H9 (cell line): ENCODE measurements at regions not wholly inside any gene's neighbourhood (a gene's known extent, or its start where the extent isn't known, plus 50 kb on each side); places are given as distances from the start of the nearest gene placed in this dataset.
A peak's percentile ranks its signal among the peaks of the same experiment; 100 is the strongest.

Experiments
- DNase-seq: peaks from one replicate; pipeline ENCODE4 v3.0.0-alpha.2; 2017
- H2AFZ ChIP-seq: one replicate; pipeline ENCODE4 v1.6.1; 2013; ENCODE audit warnings: mild to moderate bottlenecking, low read length, control low read depth, moderate library complexity
- H2AK5ac ChIP-seq: 2 replicates; pipeline ENCODE4 v1.6.1; 2013; ENCODE audit warnings: low read length, control low read depth, mixed read lengths; ENCODE audit not compliant: insufficient read length
- H2BK120ac ChIP-seq: one replicate; pipeline ENCODE4 v1.6.1; 2013; ENCODE audit warnings: low read depth, mild to moderate bottlenecking, low read length, control low read depth, inconsistent platforms; ENCODE audit not compliant: poor library complexity, severe bottlenecking
- H2BK12ac ChIP-seq: 2 replicates; pipeline ENCODE4 v1.6.1; 2013; ENCODE audit warnings: low read length, control low read depth, mixed read lengths, low read depth; ENCODE audit not compliant: insufficient read length
- H2BK15ac ChIP-seq: 2 replicates; pipeline ENCODE4 v1.6.1; 2013; ENCODE audit warnings: low read depth, low read length, control low read depth
- H2BK20ac ChIP-seq: one replicate; pipeline ENCODE4 v1.6.1; 2013; ENCODE audit warnings: low read depth, mild to moderate bottlenecking, low read length, control low read depth, inconsistent platforms; ENCODE audit not compliant: poor library complexity, severe bottlenecking
- H2BK5ac ChIP-seq: 2 replicates; pipeline ENCODE4 v1.6.1; 2013; ENCODE audit warnings: low read length, control low read depth, mixed read lengths; ENCODE audit not compliant: insufficient read length
- H3K14ac ChIP-seq: 2 replicates; pipeline ENCODE4 v1.6.1; 2013; ENCODE audit warnings: low read length, control low read depth; ENCODE audit not compliant: insufficient read depth
- H3K18ac ChIP-seq: 2 replicates; pipeline ENCODE4 v1.6.1; 2013; ENCODE audit warnings: low read depth, mild to moderate bottlenecking, mixed read lengths, low read length, control low read depth; ENCODE audit not compliant: insufficient read length
- H3K23ac ChIP-seq: 2 replicates; pipeline ENCODE4 v1.6.1; 2013; ENCODE audit warnings: low read length, control low read depth, mixed read lengths, low read depth; ENCODE audit not compliant: insufficient read length
- H3K23me2 ChIP-seq: 2 replicates; pipeline ENCODE4 v1.6.1; 2013; ENCODE audit warnings: low read depth, mild to moderate bottlenecking, mixed read lengths, low read length, control low read depth; ENCODE audit not compliant: insufficient read length, poor library complexity, severe bottlenecking
- H3K27ac ChIP-seq: 2 replicates; pipeline ENCODE4 v1.5.1; 2013; ENCODE audit warnings: low read length, control low read depth, mixed read lengths, low read depth; ENCODE audit not compliant: insufficient read length
- H3K27me3 ChIP-seq: 2 replicates; pipeline ENCODE4 v1.6.1; 2013; ENCODE audit warnings: low read length, control low read depth, inconsistent platforms; ENCODE audit not compliant: insufficient read depth
- H3K4ac ChIP-seq: 2 replicates; pipeline ENCODE4 v1.6.1; 2013; ENCODE audit warnings: low read depth, mild to moderate bottlenecking, control low read depth, inconsistent platforms, low read length, moderate library complexity
- H3K4me1 ChIP-seq: 2 replicates; pipeline ENCODE4 v1.6.1; 2013; ENCODE audit warnings: low read length, control low read depth, inconsistent platforms; ENCODE audit not compliant: insufficient read depth
- H3K4me2 ChIP-seq: 2 replicates; pipeline ENCODE4 v1.6.1; 2013; ENCODE audit warnings: low read length, control low read depth, mixed read lengths; ENCODE audit not compliant: insufficient read length, insufficient read depth
- H3K56ac ChIP-seq: 2 replicates; pipeline ENCODE4 v1.6.1; 2013; ENCODE audit warnings: low read depth, mild to moderate bottlenecking, mixed read lengths, low read length, control low read depth; ENCODE audit not compliant: insufficient read length
- H3K79me1 ChIP-seq: 2 replicates; pipeline ENCODE4 v1.6.1; 2013; ENCODE audit warnings: low read depth, mild to moderate bottlenecking, moderate library complexity, low read length, control low read depth, inconsistent platforms; ENCODE audit not compliant: insufficient read depth, poor library complexity, severe bottlenecking
- H3K79me2 ChIP-seq: 2 replicates; pipeline ENCODE4 v1.6.1; 2013; ENCODE audit warnings: low read length, control low read depth, inconsistent platforms; ENCODE audit not compliant: insufficient read depth
- H3K9ac ChIP-seq: 2 replicates; pipeline ENCODE4 v1.6.1; 2013; ENCODE audit warnings: low read length, control low read depth, mixed read lengths; ENCODE audit not compliant: insufficient read length; ENCODE audit errors: extremely low read depth
- H3K9me3 ChIP-seq: one replicate; pipeline ENCODE4 v1.6.1; 2013; ENCODE audit warnings: low read depth, low read length, inconsistent platforms; ENCODE audit not compliant: control insufficient read depth
- H3T11ph ChIP-seq: one replicate; pipeline ENCODE4 v1.6.1; 2013; ENCODE audit warnings: mild to moderate bottlenecking, low read length, control low read depth, inconsistent platforms
- H4K20me1 ChIP-seq: one replicate; pipeline ENCODE4 v1.6.1; 2013; ENCODE audit not compliant: control insufficient read depth, insufficient read length, insufficient read depth
- H4K5ac ChIP-seq: 2 replicates; pipeline ENCODE4 v1.6.1; 2013; ENCODE audit warnings: low read depth, mild to moderate bottlenecking, mixed read lengths, low read length, control low read depth; ENCODE audit not compliant: insufficient read length
- H4K8ac ChIP-seq: replicated peaks from 2 replicates; pipeline ENCODE4 v1.6.1; 2013; ENCODE audit warnings: low read length, control low read depth, mixed read lengths, low read depth; ENCODE audit not compliant: insufficient read length
- H4K91ac ChIP-seq: 2 replicates; pipeline ENCODE4 v1.6.1; 2013; ENCODE audit warnings: low read depth, mild to moderate bottlenecking, moderate library complexity, mixed read lengths, low read length, control low read depth; ENCODE audit not compliant: insufficient read length
- H3K27ac Mint-ChIP-seq, 3 experiments: 2 replicates in 2 of 3; 3 replicates in 1 of 3; pipeline ENCODE4 v1.8.0; 2020 to 2021; ENCODE audit warnings: mixed read lengths in 3 of 3, mild to moderate bottlenecking in 1 of 3, moderate library complexity in 1 of 3
- H3K27me3 Mint-ChIP-seq: 2 replicates; pipeline ENCODE4 v1.8.0; 2021; ENCODE audit warnings: low read depth, mild to moderate bottlenecking, moderate library complexity, mixed read lengths
- H3K36me3 Mint-ChIP-seq, 3 experiments: 2 replicates in 2 of 3; 3 replicates in 1 of 3; pipeline ENCODE4 v1.8.0; 2020 to 2021; ENCODE audit warnings: low read depth in 3 of 3, mixed read lengths in 3 of 3; ENCODE audit not compliant: insufficient read depth in 1 of 3
- H3K4me1 Mint-ChIP-seq, 2 experiments: 2 replicates each; pipeline ENCODE4 v1.8.0; 2020; ENCODE audit warnings: mixed read lengths in 2 of 2
- H3K4me3 Mint-ChIP-seq, 2 experiments: 2 replicates in 1 of 2; 3 replicates in 1 of 2; pipeline ENCODE4 v1.8.0; 2020 to 2021; ENCODE audit warnings: mild to moderate bottlenecking in 2 of 2, mixed read lengths in 2 of 2, moderate library complexity in 1 of 2
- H3K9me3 Mint-ChIP-seq, 2 experiments: 2 replicates in 1 of 2; 3 replicates in 1 of 2; pipeline ENCODE4 v1.8.0; 2020; ENCODE audit warnings: mild to moderate bottlenecking in 2 of 2, mixed read lengths in 2 of 2, moderate library complexity in 1 of 2
- WGBS: extraction: QIAGEN DNeasy Blood & Tissue Kit; methylation state at CpG from one replicate; pipeline ENCODE4 v1.1.7; 2013; ENCODE audit warnings: missing lambda C conversion rate, low lambda C conversion rate, mixed read lengths; ENCODE audit not compliant: insufficient read length; ENCODE audit errors: extremely low coverage; 5-methylcytosine and 5-hydroxymethylcytosine counted together
- TF ChIP-seq, protein P1 (sequence below): fragments of 200-600 bp; sonication (generic); conservative IDR thresholded peaks from 3 replicates; pipeline ENCODE4 v1.8.0; 2021; ENCODE audit warnings: antibody characterized with exemption, mild to moderate bottlenecking

DNA sequence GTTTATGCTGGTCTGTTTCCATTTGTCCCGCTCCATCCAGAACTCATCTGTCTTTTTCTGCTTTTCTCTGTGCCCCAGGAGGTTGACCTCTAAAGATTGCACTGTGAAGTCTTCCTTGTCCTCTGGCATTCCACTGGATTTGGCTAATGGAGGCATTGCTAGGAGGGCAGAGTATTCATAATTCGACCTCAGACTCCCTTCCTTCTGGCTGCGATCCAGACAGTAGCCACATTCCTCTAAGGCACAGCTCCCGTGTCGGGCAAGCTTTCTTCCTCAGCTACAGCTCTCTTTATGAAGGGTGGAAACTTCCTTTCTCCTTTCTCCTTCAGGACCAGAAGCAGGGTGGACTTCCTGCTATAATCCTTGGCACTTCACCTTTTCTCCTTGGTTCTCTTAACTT lies 175.9 kb downstream of the BAMBI start:
- no CpG with 5 or more reads among the region's 5 CpGs for WGBS
- Mint-ChIP-seq H3K36me3 (peaks cover 3 to 9% (median 4%) of the 10 kb centered on the region in 3 experiments; a peak in 5 of 7 replicates), H3K27ac (no peak overlapping the region), H3K27me3 (peaks cover 3% of the 10 kb centered on the region), H3K4me1 (no peaks in the 10 kb centered on the region), H3K4me3 (no peak overlapping the region), H3K9me3 (peaks cover 6 to 10% of the 10 kb centered on the region in 2 experiments)
- no peaks in the 10 kb centered on the region for H3K23me2 ChIP-seq
- H3K14ac ChIP-seq, result no peak overlapping the region
- no peaks in the 10 kb centered on the region for H3K79me1 ChIP-seq
- peak overlapping the region; percentile 59 for H4K5ac ChIP-seq
- H2BK15ac ChIP-seq, result no peak overlapping the region
- DNase-seq, result no peak
- H3K79me2 ChIP-seq, result no peaks in the 10 kb centered on the region
- H2AK5ac ChIP-seq, result no peak overlapping the region
- H2BK20ac ChIP-seq, result no peak overlapping the region
- no peak overlapping the region for H4K8ac ChIP-seq
- no peak overlapping the region for H3K27ac ChIP-seq
- no peaks in the 10 kb centered on the region for H4K20me1 ChIP-seq
- no peak overlapping the region for H2BK5ac ChIP-seq
- H3K4me2 ChIP-seq, result no peak overlapping the region
- no peak overlapping the region for H3T11ph ChIP-seq
- H2BK120ac ChIP-seq, result no peak overlapping the region
- H3K23ac ChIP-seq, result no peak overlapping the region
- no peak overlapping the region for H2BK12ac ChIP-seq
- H2AFZ ChIP-seq, result no peak overlapping the region
- H3K4ac ChIP-seq, result no peak overlapping the region
- no peak overlapping the region for H3K18ac ChIP-seq
- no peak overlapping the region for H4K91ac ChIP-seq
- H3K27me3 ChIP-seq, result no peaks in the 10 kb centered on the region
- H3K4me1 ChIP-seq, result no peaks in the 10 kb centered on the region
- H3K9me3 ChIP-seq, result peaks cover 3% of the 10 kb centered on the region
- no peak overlapping the region for H3K9ac ChIP-seq
- TF ChIP-seq, protein P1, sequence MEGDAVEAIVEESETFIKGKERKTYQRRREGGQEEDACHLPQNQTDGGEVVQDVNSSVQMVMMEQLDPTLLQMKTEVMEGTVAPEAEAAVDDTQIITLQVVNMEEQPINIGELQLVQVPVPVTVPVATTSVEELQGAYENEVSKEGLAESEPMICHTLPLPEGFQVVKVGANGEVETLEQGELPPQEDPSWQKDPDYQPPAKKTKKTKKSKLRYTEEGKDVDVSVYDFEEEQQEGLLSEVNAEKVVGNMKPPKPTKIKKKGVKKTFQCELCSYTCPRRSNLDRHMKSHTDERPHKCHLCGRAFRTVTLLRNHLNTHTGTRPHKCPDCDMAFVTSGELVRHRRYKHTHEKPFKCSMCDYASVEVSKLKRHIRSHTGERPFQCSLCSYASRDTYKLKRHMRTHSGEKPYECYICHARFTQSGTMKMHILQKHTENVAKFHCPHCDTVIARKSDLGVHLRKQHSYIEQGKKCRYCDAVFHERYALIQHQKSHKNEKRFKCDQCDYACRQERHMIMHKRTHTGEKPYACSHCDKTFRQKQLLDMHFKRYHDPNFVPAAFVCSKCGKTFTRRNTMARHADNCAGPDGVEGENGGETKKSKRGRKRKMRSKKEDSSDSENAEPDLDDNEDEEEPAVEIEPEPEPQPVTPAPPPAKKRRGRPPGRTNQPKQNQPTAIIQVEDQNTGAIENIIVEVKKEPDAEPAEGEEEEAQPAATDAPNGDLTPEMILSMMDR, result no peak
- no peak overlapping the region for H3K56ac ChIP-seq
